DOHH2 (cell line): ENCODE measurements at regions not wholly inside any gene's neighbourhood (a gene's known extent, or its start where the extent isn't known, plus 50 kb on each side); places are given as distances from the start of the nearest gene placed in this dataset.

Source experiments
- EZH2phosphoT487 ChIP-seq: fragments of 200-600 bp; sonication (generic); IDR thresholded peaks from 2 replicates; pipeline ENCODE4 v1.6.1; 2017; ENCODE audit warnings: borderline replicate concordance, mild to moderate bottlenecking, antibody characterized with exemption, low read length, moderate library complexity, mixed read lengths
- TF ChIP-seq, protein P1 (sequence below): fragments of 200-600 bp; sonication (generic); IDR thresholded peaks from one replicate; pipeline ENCODE4 v1.5.1; 2014; ENCODE audit warnings: antibody characterized with exemption, mild to moderate bottlenecking, low read depth, low read length; ENCODE audit not compliant: poor library complexity, severe bottlenecking

DNA sequence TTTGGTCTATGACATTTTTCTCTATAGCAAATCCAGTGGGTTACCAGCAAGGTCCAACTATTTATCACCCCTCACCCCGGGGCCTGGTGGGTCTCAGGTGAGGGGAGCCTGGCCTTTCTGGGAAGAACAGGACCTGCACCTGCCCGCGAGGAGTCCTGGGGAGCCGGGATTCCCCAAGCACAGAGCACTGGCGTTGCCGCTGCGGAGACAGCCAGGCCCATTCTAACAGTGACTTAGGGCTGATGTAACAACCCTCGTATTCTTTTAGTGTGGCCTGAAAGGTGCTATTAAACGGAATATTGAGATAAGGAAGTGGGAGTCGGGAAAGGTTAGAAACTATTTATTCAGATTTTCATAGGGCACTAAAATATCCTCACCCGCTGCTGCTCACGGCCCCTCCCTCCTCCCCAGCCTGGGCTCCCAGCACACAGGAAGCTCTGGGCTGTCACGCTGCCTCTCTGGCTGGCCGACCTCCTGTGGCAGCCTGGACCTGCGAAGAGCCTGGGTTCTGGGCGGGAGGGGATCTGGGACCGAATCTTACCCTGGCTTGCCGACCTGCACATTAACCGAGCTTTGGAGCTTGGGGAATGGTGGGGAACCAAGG lies 141.2 kb downstream of the MIAT start:
- TF ChIP-seq, protein P1, sequence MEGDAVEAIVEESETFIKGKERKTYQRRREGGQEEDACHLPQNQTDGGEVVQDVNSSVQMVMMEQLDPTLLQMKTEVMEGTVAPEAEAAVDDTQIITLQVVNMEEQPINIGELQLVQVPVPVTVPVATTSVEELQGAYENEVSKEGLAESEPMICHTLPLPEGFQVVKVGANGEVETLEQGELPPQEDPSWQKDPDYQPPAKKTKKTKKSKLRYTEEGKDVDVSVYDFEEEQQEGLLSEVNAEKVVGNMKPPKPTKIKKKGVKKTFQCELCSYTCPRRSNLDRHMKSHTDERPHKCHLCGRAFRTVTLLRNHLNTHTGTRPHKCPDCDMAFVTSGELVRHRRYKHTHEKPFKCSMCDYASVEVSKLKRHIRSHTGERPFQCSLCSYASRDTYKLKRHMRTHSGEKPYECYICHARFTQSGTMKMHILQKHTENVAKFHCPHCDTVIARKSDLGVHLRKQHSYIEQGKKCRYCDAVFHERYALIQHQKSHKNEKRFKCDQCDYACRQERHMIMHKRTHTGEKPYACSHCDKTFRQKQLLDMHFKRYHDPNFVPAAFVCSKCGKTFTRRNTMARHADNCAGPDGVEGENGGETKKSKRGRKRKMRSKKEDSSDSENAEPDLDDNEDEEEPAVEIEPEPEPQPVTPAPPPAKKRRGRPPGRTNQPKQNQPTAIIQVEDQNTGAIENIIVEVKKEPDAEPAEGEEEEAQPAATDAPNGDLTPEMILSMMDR = no peak
- no peak for TF ChIP-seq EZH2phosphoT487
